Ishikawa (cell line): ENCODE measurements at regions not wholly inside any gene's neighbourhood (a gene's known extent, or its start where the extent isn't known, plus 50 kb on each side); places are given as distances from the start of the nearest gene placed in this dataset.

Experiments
- RAD21 ChIP-seq: IDR thresholded peaks from 2 replicates; pipeline ENCODE4 v1.6.1; 2012; ENCODE audit warnings: low read depth
- REST ChIP-seq: IDR thresholded peaks from 2 replicates; pipeline ENCODE4 v1.6.1; 2012; ENCODE audit warnings: low read depth, mild to moderate bottlenecking

- TF ChIP-seq REST (no peak), RAD21 (no peak)
Measured at GRCh38 chr2:508121-508520, 169.1 kb downstream of the TMEM18 start.
